SK-N-SH (cell line): ENCODE measurements at regions not wholly inside any gene's neighbourhood (a gene's known extent, or its start where the extent isn't known, plus 50 kb on each side); places are given as distances from the start of the nearest gene placed in this dataset.

Experiments
- EZH2phosphoT487 ChIP-seq: fragments of 200-600 bp; sonication (generic); IDR thresholded peaks from 2 replicates; pipeline ENCODE4 v1.6.1; 2017; ENCODE audit warnings: low read depth, mixed run types, mild to moderate bottlenecking, antibody characterized with exemption, moderate library complexity, borderline replicate concordance
- FOXM1 ChIP-seq: IDR thresholded peaks from 2 replicates; pipeline ENCODE4 v1.4.0; 2012; ENCODE audit warnings: low read depth, mild to moderate bottlenecking
- GABPA ChIP-seq: IDR thresholded peaks from 2 replicates; pipeline ENCODE4 v1.4.0; 2012; ENCODE audit warnings: low read depth, mild to moderate bottlenecking
- JUND ChIP-seq: IDR thresholded peaks from 2 replicates; pipeline ENCODE4 v1.4.0; 2012
- POLR2AphosphoS5 ChIP-seq: IDR thresholded peaks from 2 replicates; pipeline ENCODE4 v1.6.1; 2012; ENCODE audit warnings: low read depth, low read length
- RFX5 ChIP-seq: IDR thresholded peaks from 2 replicates; pipeline ENCODE4 v1.6.1; 2012; ENCODE audit warnings: mild to moderate bottlenecking, improper control_type of control experiment, low read length
- SIN3A ChIP-seq: IDR thresholded peaks from 2 replicates; pipeline ENCODE4 v1.6.1; 2012; ENCODE audit warnings: low read depth, mild to moderate bottlenecking, low read length, moderate library complexity, borderline replicate concordance
- SMC3 ChIP-seq: IDR thresholded peaks from 2 replicates; pipeline ENCODE4 v1.6.1; 2012; ENCODE audit warnings: low read depth, low read length, improper control_type of control experiment
- YY1 ChIP-seq: IDR thresholded peaks from 2 replicates; pipeline ENCODE4 v1.4.0; 2012; ENCODE audit warnings: low read depth, mild to moderate bottlenecking
- TF ChIP-seq, protein P1 (sequence below): fragments of 200-600 bp; sonication (generic); IDR thresholded peaks from 2 replicates; pipeline ENCODE4 v1.6.1; 2017; ENCODE audit warnings: antibody characterized with exemption, mild to moderate bottlenecking, moderate library complexity
- TF ChIP-seq, protein P2 (sequence below): fragments of 150-350 bp; IDR thresholded peaks from 2 replicates; pipeline ENCODE4 v1.6.1; 2017; ENCODE audit warnings: antibody characterized with exemption, low read length, low read depth, borderline replicate concordance

DNA sequence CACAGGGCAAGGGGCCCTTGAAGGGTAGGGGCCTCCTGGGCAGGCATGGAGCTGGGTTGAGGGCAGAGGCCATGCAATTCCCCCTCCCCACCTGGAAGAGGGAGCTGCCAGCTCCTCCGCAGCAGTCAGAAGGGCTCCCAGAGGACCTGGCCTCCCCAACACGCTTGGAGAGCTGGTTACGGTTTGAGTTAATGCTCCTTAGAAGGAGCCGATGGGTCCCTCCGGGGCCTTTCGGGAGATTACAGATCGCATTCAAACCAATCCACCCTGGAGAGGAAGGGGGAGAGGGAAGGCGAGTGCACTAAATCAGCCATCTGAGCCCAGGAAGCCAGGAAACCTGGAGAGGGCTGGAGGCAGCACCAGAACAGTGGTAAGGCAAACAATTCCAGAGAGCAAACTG lies 106.3 kb upstream of the CSF3R start:
- TF ChIP-seq, protein P1, sequence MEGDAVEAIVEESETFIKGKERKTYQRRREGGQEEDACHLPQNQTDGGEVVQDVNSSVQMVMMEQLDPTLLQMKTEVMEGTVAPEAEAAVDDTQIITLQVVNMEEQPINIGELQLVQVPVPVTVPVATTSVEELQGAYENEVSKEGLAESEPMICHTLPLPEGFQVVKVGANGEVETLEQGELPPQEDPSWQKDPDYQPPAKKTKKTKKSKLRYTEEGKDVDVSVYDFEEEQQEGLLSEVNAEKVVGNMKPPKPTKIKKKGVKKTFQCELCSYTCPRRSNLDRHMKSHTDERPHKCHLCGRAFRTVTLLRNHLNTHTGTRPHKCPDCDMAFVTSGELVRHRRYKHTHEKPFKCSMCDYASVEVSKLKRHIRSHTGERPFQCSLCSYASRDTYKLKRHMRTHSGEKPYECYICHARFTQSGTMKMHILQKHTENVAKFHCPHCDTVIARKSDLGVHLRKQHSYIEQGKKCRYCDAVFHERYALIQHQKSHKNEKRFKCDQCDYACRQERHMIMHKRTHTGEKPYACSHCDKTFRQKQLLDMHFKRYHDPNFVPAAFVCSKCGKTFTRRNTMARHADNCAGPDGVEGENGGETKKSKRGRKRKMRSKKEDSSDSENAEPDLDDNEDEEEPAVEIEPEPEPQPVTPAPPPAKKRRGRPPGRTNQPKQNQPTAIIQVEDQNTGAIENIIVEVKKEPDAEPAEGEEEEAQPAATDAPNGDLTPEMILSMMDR = no peak
- TF ChIP-seq EZH2phosphoT487 (no peak), FOXM1 (no peak), YY1 (no peak), SMC3 (no peak), GABPA (no peak), JUND (no peak), RFX5 (no peak), SIN3A (no peak), POLR2AphosphoS5 (no peak)
- TF ChIP-seq, protein P2, sequence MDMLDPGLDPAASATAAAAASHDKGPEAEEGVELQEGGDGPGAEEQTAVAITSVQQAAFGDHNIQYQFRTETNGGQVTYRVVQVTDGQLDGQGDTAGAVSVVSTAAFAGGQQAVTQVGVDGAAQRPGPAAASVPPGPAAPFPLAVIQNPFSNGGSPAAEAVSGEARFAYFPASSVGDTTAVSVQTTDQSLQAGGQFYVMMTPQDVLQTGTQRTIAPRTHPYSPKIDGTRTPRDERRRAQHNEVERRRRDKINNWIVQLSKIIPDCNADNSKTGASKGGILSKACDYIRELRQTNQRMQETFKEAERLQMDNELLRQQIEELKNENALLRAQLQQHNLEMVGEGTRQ = no peak
